HG03460 (cell line): ENCODE measurements at regions not wholly inside any gene's neighbourhood (a gene's known extent, or its start where the extent isn't known, plus 50 kb on each side); places are given as distances from the start of the nearest gene placed in this dataset.
"Not testable (repeated sequence)": the region's sequence is repeated elsewhere in the genome, so short reads cannot be mapped to it uniquely, and the experiment has no call there.

ENCODE experiments used
- ATAC-seq: cut with Tn5 transposase; IDR thresholded peaks from one replicate; pipeline ENCODE4 v1.9.1; 2021; ENCODE audit not compliant: unreplicated experiment

GRCh38 chr5:109989161-109989560 lies 299.4 kb downstream of the MAN2A1 start:
- no peak for ATAC-seq

GRCh38 chr5:109989994-109990722 lies 300.4 kb downstream of the MAN2A1 start:
- ATAC-seq = no peak

GRCh38 chr5:109990723-109991359 lies 301.1 kb downstream of the MAN2A1 start:
- no peak for ATAC-seq

GRCh38 chr5:109992264-109992915 lies 302.7 kb downstream of the MAN2A1 start:
- no peak for ATAC-seq

- ATAC-seq = no peak
Observed at GRCh38 chr5:109994135-109994534, 304.4 kb downstream of the MAN2A1 start.

GRCh38 chr5:109996246-109996645 lies 306.5 kb downstream of the MAN2A1 start:
- ATAC-seq = no peak

- no peak for ATAC-seq
Observed at GRCh38 chr5:109997161-109997560, 307.4 kb downstream of the MAN2A1 start.

GRCh38 chr5:109998208-109998607 lies 308.5 kb downstream of the MAN2A1 start:
- ATAC-seq = no peak

- no peak for ATAC-seq
Observed at GRCh38 chr5:109998726-109999125, 309.0 kb downstream of the MAN2A1 start.

GRCh38 chr5:110001648-110002047 lies 311.9 kb downstream of the MAN2A1 start:
- ATAC-seq = no peak

GRCh38 chr5:110002652-110003051 lies 312.9 kb downstream of the MAN2A1 start:
- ATAC-seq = no peak

GRCh38 chr5:110005907-110006562 lies 316.3 kb downstream of the MAN2A1 start:
- ATAC-seq = not testable (repeated sequence)

- ATAC-seq = no peak
Observed at GRCh38 chr5:110007101-110007500, 317.4 kb downstream of the MAN2A1 start.

- ATAC-seq = no peak
Observed at GRCh38 chr5:110008131-110008530, 318.4 kb downstream of the MAN2A1 start.

GRCh38 chr5:110012145-110012544 lies 322.4 kb downstream of the MAN2A1 start:
- ATAC-seq = no peak

GRCh38 chr5:110013017-110013416 lies 323.3 kb downstream of the MAN2A1 start:
- ATAC-seq = no peak

- ATAC-seq = no peak
Observed at GRCh38 chr5:110017854-110018253, 328.1 kb downstream of the MAN2A1 start.

GRCh38 chr5:110018509-110018908 lies 328.8 kb downstream of the MAN2A1 start:
- no peak for ATAC-seq

- ATAC-seq = no peak
Observed at GRCh38 chr5:110019119-110019518, 329.4 kb downstream of the MAN2A1 start.

- no peak for ATAC-seq
Observed at GRCh38 chr5:110019780-110020179, 330.1 kb downstream of the MAN2A1 start.

GRCh38 chr5:110021251-110021650 lies 331.5 kb downstream of the MAN2A1 start:
- no peak for ATAC-seq

- no peak for ATAC-seq
Observed at GRCh38 chr5:110025160-110025559, 335.4 kb downstream of the MAN2A1 start.
